ENCODE measurements at regions not wholly inside any gene's neighbourhood (a gene's known extent, or its start where the extent isn't known, plus 50 kb on each side); places are given as distances from the start of the nearest gene placed in this dataset.

GRCh38 chr3:109532257-109533216 lies 195.2 kb upstream of the DPPA4 start:
- H3K4me1 ChIP-seq (ENCODE audit: control insufficient read depth, insufficient read depth, low read length), result no peaks in the 10 kb centered on the region
- no peak overlapping the region for H3K9ac ChIP-seq (ENCODE audit: low read length)
- no peak overlapping the region for H3K4me3 ChIP-seq (ENCODE audit: low read length)
- peak; percentile 88 for DNase-seq (ENCODE audit: low read depth)
- no peaks in the 10 kb centered on the region for H3K36me3 ChIP-seq (ENCODE audit: control insufficient read depth, insufficient read depth, low read length, severe bottlenecking)
- H3K27me3 ChIP-seq (replicated peaks; ENCODE audit: control insufficient read depth, insufficient read depth, low read length), result no peaks in the 10 kb centered on the region
- H3K9me3 ChIP-seq (ENCODE audit: control insufficient read depth, low read length), result no peaks in the 10 kb centered on the region

- no peak for DNase-seq (ENCODE audit: low read depth)
- Histone ChIP-seq H3K4me3 (ENCODE audit: low read length) (no peak overlapping the region), H3K9me3 (ENCODE audit: control insufficient read depth, low read length) (no peaks in the 10 kb centered on the region), H3K27me3 (replicated peaks; ENCODE audit: control insufficient read depth, insufficient read depth, low read length) (no peaks in the 10 kb centered on the region), H3K36me3 (ENCODE audit: control insufficient read depth, insufficient read depth, low read length, severe bottlenecking) (no peaks in the 10 kb centered on the region), H3K4me1 (ENCODE audit: control insufficient read depth, insufficient read depth, low read length) (no peaks in the 10 kb centered on the region), H3K9ac (ENCODE audit: low read length) (no peak overlapping the region)
Observed at GRCh38 chr3:109545746-109546145, 208.4 kb upstream of the DPPA4 start.

- no peaks in the 10 kb centered on the region for H3K4me1 ChIP-seq (ENCODE audit: control insufficient read depth, insufficient read depth, low read length)
- no peak overlapping the region for H3K9ac ChIP-seq (ENCODE audit: low read length)
- no peaks in the 10 kb centered on the region for H3K27me3 ChIP-seq (replicated peaks; ENCODE audit: control insufficient read depth, insufficient read depth, low read length)
- no peaks in the 10 kb centered on the region for H3K9me3 ChIP-seq (ENCODE audit: control insufficient read depth, low read length)
- H3K36me3 ChIP-seq (ENCODE audit: control insufficient read depth, insufficient read depth, low read length, severe bottlenecking), result no peaks in the 10 kb centered on the region
- DNase-seq (ENCODE audit: low read depth), result peak; percentile 53
- H3K4me3 ChIP-seq (ENCODE audit: low read length), result no peak overlapping the region
Observed at GRCh38 chr3:109548192-109548938, 211.0 kb upstream of the DPPA4 start.

- peak; percentile 61 for DNase-seq (ENCODE audit: low read depth)
- no peak overlapping the region for H3K4me3 ChIP-seq (ENCODE audit: low read length)
- no peak overlapping the region for H3K9ac ChIP-seq (ENCODE audit: low read length)
- H3K27me3 ChIP-seq (replicated peaks; ENCODE audit: control insufficient read depth, insufficient read depth, low read length), result no peaks in the 10 kb centered on the region
- no peaks in the 10 kb centered on the region for H3K36me3 ChIP-seq (ENCODE audit: control insufficient read depth, insufficient read depth, low read length, severe bottlenecking)
- H3K9me3 ChIP-seq (ENCODE audit: control insufficient read depth, low read length), result no peaks in the 10 kb centered on the region
- H3K4me1 ChIP-seq (ENCODE audit: control insufficient read depth, insufficient read depth, low read length), result no peaks in the 10 kb centered on the region
Observed at GRCh38 chr3:109553591-109554371, 216.4 kb upstream of the DPPA4 start.

- H3K27me3 ChIP-seq (replicated peaks; ENCODE audit: control insufficient read depth, insufficient read depth, low read length), result no peaks in the 10 kb centered on the region
- peaks cover 4% of the 10 kb centered on the region for H3K9me3 ChIP-seq (ENCODE audit: control insufficient read depth, low read length)
- DNase-seq (ENCODE audit: low read depth), result no peak
- no peaks in the 10 kb centered on the region for H3K36me3 ChIP-seq (ENCODE audit: control insufficient read depth, insufficient read depth, low read length, severe bottlenecking)
- no peaks in the 10 kb centered on the region for H3K4me1 ChIP-seq (ENCODE audit: control insufficient read depth, insufficient read depth, low read length)
- no peak overlapping the region for H3K9ac ChIP-seq (ENCODE audit: low read length)
- H3K4me3 ChIP-seq (ENCODE audit: low read length), result no peak overlapping the region
Observed at GRCh38 chr3:109559389-109559788, 222.0 kb upstream of the DPPA4 start.

GRCh38 chr3:109563149-109563548 lies 225.8 kb upstream of the DPPA4 start:
- Histone ChIP-seq H3K9ac (ENCODE audit: low read length) (no peak overlapping the region), H3K27me3 (replicated peaks; ENCODE audit: control insufficient read depth, insufficient read depth, low read length) (no peaks in the 10 kb centered on the region), H3K9me3 (ENCODE audit: control insufficient read depth, low read length) (peaks cover 4% of the 10 kb centered on the region), H3K36me3 (ENCODE audit: control insufficient read depth, insufficient read depth, low read length, severe bottlenecking) (no peaks in the 10 kb centered on the region), H3K4me1 (ENCODE audit: control insufficient read depth, insufficient read depth, low read length) (no peaks in the 10 kb centered on the region), H3K4me3 (ENCODE audit: low read length) (no peak overlapping the region)
- DNase-seq (ENCODE audit: low read depth), result no peak

GRCh38 chr3:109569135-109569846 lies 231.9 kb upstream of the DPPA4 start:
- Histone ChIP-seq H3K4me1 (ENCODE audit: control insufficient read depth, insufficient read depth, low read length) (no peaks in the 10 kb centered on the region), H3K9ac (ENCODE audit: low read length) (no peak overlapping the region), H3K36me3 (ENCODE audit: control insufficient read depth, insufficient read depth, low read length, severe bottlenecking) (no peaks in the 10 kb centered on the region), H3K27me3 (replicated peaks; ENCODE audit: control insufficient read depth, insufficient read depth, low read length) (no peaks in the 10 kb centered on the region), H3K9me3 (ENCODE audit: control insufficient read depth, low read length) (no peaks in the 10 kb centered on the region), H3K4me3 (ENCODE audit: low read length) (no peak overlapping the region)
- peak; percentile 47 for DNase-seq (ENCODE audit: low read depth)

GRCh38 chr3:109570408-109570807 lies 233.1 kb upstream of the DPPA4 start:
- no peak overlapping the region for H3K9ac ChIP-seq (ENCODE audit: low read length)
- H3K4me3 ChIP-seq (ENCODE audit: low read length), result no peak overlapping the region
- no peaks in the 10 kb centered on the region for H3K36me3 ChIP-seq (ENCODE audit: control insufficient read depth, insufficient read depth, low read length, severe bottlenecking)
- H3K9me3 ChIP-seq (ENCODE audit: control insufficient read depth, low read length), result no peaks in the 10 kb centered on the region
- no peaks in the 10 kb centered on the region for H3K27me3 ChIP-seq (replicated peaks; ENCODE audit: control insufficient read depth, insufficient read depth, low read length)
- no peak for DNase-seq (ENCODE audit: low read depth)
- H3K4me1 ChIP-seq (ENCODE audit: control insufficient read depth, insufficient read depth, low read length), result no peaks in the 10 kb centered on the region

- Histone ChIP-seq H3K9ac (ENCODE audit: low read length) (no peak overlapping the region), H3K36me3 (ENCODE audit: control insufficient read depth, insufficient read depth, low read length, severe bottlenecking) (no peaks in the 10 kb centered on the region), H3K9me3 (ENCODE audit: control insufficient read depth, low read length) (no peaks in the 10 kb centered on the region), H3K27me3 (replicated peaks; ENCODE audit: control insufficient read depth, insufficient read depth, low read length) (no peaks in the 10 kb centered on the region), H3K4me3 (ENCODE audit: low read length) (no peak overlapping the region), H3K4me1 (ENCODE audit: control insufficient read depth, insufficient read depth, low read length) (no peaks in the 10 kb centered on the region)
- no peak for DNase-seq (ENCODE audit: low read depth)
Observed at GRCh38 chr3:109572301-109572700, 235.0 kb upstream of the DPPA4 start.

- no peaks in the 10 kb centered on the region for H3K27me3 ChIP-seq (replicated peaks; ENCODE audit: control insufficient read depth, insufficient read depth, low read length)
- no peak for DNase-seq (ENCODE audit: low read depth)
Observed at GRCh38 chr3:109596991-109597390, 259.6 kb upstream of the DPPA4 start.

More at GRCh38 chr3:109596991-109597390, 259.6 kb upstream of the DPPA4 start:
- Histone ChIP-seq H3K36me3 (ENCODE audit: control insufficient read depth, insufficient read depth, low read length, severe bottlenecking) (no peaks in the 10 kb centered on the region), H3K9ac (ENCODE audit: low read length) (no peak overlapping the region), H3K9me3 (ENCODE audit: control insufficient read depth, low read length) (peaks cover 7% of the 10 kb centered on the region), H3K4me3 (ENCODE audit: low read length) (no peak overlapping the region), H3K4me1 (ENCODE audit: control insufficient read depth, insufficient read depth, low read length) (no peaks in the 10 kb centered on the region)
